ENCODE measurements at regions not wholly inside any gene's neighbourhood (a gene's known extent, or its start where the extent isn't known, plus 50 kb on each side); places are given as distances from the start of the nearest gene placed in this dataset.
A peak's percentile ranks its signal among the peaks of the same experiment; 100 is the strongest.

GRCh38 chr6:22906091-22906549, 336.8 kb downstream of the HDGFL1 start:
- Histone ChIP-seq H3K9ac (replicated peaks; ENCODE audit: extremely low read depth, insufficient read depth, low read length) (no peak overlapping the region), H3K9me3 (replicated peaks; ENCODE audit: control insufficient read depth, insufficient read depth, low read length) (no peaks in the 10 kb centered on the region), H3K4me1 (ENCODE audit: control insufficient read depth, extremely low read depth, insufficient read depth, low read length) (no peaks in the 10 kb centered on the region), H2AFZ (ENCODE audit: low read depth, low read length) (peak overlapping the region; percentile 58), H3K27ac (ENCODE audit: insufficient read depth, low read depth, low read length) (peak overlapping the region; percentile 3), H4K20me1 (replicated peaks; ENCODE audit: control insufficient read depth, extremely low read depth, insufficient read depth, low read length) (no peaks in the 10 kb centered on the region), H3K79me2 (ENCODE audit: control insufficient read depth, insufficient read depth, low read length) (no peaks in the 10 kb centered on the region), H3K27me3 (ENCODE audit: control insufficient read depth in 2 of 2, insufficient read depth in 2 of 2, low read length in 2 of 2) (no peaks in the 10 kb centered on the region), H3K9me1 (replicated peaks; ENCODE audit: control insufficient read depth, extremely low read depth, insufficient read depth, low read length) (no peaks in the 10 kb centered on the region), H3K36me3 (ENCODE audit: control insufficient read depth in 2 of 2, extremely low read depth in 1 of 2, insufficient read depth in 2 of 2, low read length in 2 of 2) (no peaks in the 10 kb centered on the region), H3K4me3 (replicated peaks in 1 of 3; ENCODE audit: insufficient read depth in 1 of 3, low read depth in 1 of 3, low read length in 3 of 3) (no peak overlapping the region), H3K4me2 (ENCODE audit: insufficient read depth, low read length) (no peak overlapping the region)
- intact Hi-C loops (cut with micrococcal nuclease) = loop anchor here (1.0 to 5.0 kb wide), 2 partner anchors 78 to 1304 kb away; no protein-coding TSS in a partner anchor
- no TSS peak for BruUV-seq (replicated peaks)
- ChIA-PET CTCF (interaction anchor here (0.6 to 1.9 kb wide), 16 partner anchors 10 to 1313 kb away, joined by 3 to 16 read pairs (median 4); partner anchors contain the start of gene SOX4), POLR2A (interaction anchor here (1.0 kb wide), 1 partner anchor 15 kb away, joined by 4 read pairs; no protein-coding TSS in a partner anchor)
- peak; percentile 34 to 35 for TF ChIP-seq CTCF (IDR thresholded peaks at IDR 0.05; ENCODE audit: extremely low read depth in 1 of 2, insufficient read depth in 1 of 2, low read depth in 1 of 2, low read length in 2 of 2)
- TF ChIP-seq POLR2AphosphoS5 (IDR thresholded peaks at IDR 0.05; ENCODE audit: insufficient read depth, low read depth, low read length) = no peak
- TF ChIP-seq MYC (IDR thresholded peaks at IDR 0.05; ENCODE audit: low read depth, low read length) = no peak
- no peak for TF ChIP-seq EZH2 (IDR thresholded peaks at IDR 0.05; ENCODE audit: borderline replicate concordance, low read depth, low read length, severe bottlenecking)
- DNase-seq (ENCODE audit: low read depth, low spot score) = peak; percentile 56
- FAIRE-seq = peak; percentile 42
- dilution Hi-C loops (cut with MboI; ENCODE audit: extremely low pct_ligation_motif_present, low sequenced_read_pairs) = no loop called here

GRCh38 chr6:22907085-22907484, 337.7 kb downstream of the HDGFL1 start:
- Histone ChIP-seq H3K27me3 (ENCODE audit: control insufficient read depth in 2 of 2, insufficient read depth in 2 of 2, low read length in 2 of 2) (no peaks in the 10 kb centered on the region), H3K9ac (replicated peaks; ENCODE audit: extremely low read depth, insufficient read depth, low read length) (no peak overlapping the region), H3K4me2 (ENCODE audit: insufficient read depth, low read length) (no peak overlapping the region), H2AFZ (ENCODE audit: low read depth, low read length) (no peak overlapping the region), H3K9me1 (replicated peaks; ENCODE audit: control insufficient read depth, extremely low read depth, insufficient read depth, low read length) (no peaks in the 10 kb centered on the region), H3K9me3 (replicated peaks; ENCODE audit: control insufficient read depth, insufficient read depth, low read length) (no peaks in the 10 kb centered on the region), H3K4me1 (ENCODE audit: control insufficient read depth, extremely low read depth, insufficient read depth, low read length) (no peaks in the 10 kb centered on the region), H3K4me3 (replicated peaks in 1 of 3; ENCODE audit: insufficient read depth in 1 of 3, low read depth in 1 of 3, low read length in 3 of 3) (no peak overlapping the region), H3K79me2 (ENCODE audit: control insufficient read depth, insufficient read depth, low read length) (no peaks in the 10 kb centered on the region), H4K20me1 (replicated peaks; ENCODE audit: control insufficient read depth, extremely low read depth, insufficient read depth, low read length) (no peaks in the 10 kb centered on the region), H3K27ac (ENCODE audit: insufficient read depth, low read depth, low read length) (no peak overlapping the region), H3K36me3 (ENCODE audit: control insufficient read depth in 2 of 2, extremely low read depth in 1 of 2, insufficient read depth in 2 of 2, low read length in 2 of 2) (no peaks in the 10 kb centered on the region)
- FAIRE-seq = no peak
- dilution Hi-C loops (cut with MboI; ENCODE audit: extremely low pct_ligation_motif_present, low sequenced_read_pairs) (no loop called here), intact Hi-C loops (cut with micrococcal nuclease) (loop anchor here (5.0 kb wide), 1 partner anchor 1305 kb away; no protein-coding TSS in a partner anchor)
- ChIA-PET POLR2A (no interaction called here), CTCF (interaction anchor here (0.8 to 1.9 kb wide), 12 partner anchors 11 to 1314 kb away, joined by 3 to 16 read pairs (median 4); partner anchors contain the start of gene SOX4)
- TF ChIP-seq MAX (IDR thresholded peaks at IDR 0.05; ENCODE audit: insufficient read depth, insufficient read length) = no peak
- TF ChIP-seq EZH2 (IDR thresholded peaks at IDR 0.05; ENCODE audit: borderline replicate concordance, low read depth, low read length, severe bottlenecking) = no peak
- no peak for TF ChIP-seq POLR2AphosphoS5 (IDR thresholded peaks at IDR 0.05; ENCODE audit: insufficient read depth, low read depth, low read length)
- no peak for TF ChIP-seq CTCF (IDR thresholded peaks at IDR 0.05; ENCODE audit: extremely low read depth in 1 of 2, insufficient read depth in 1 of 2, low read depth in 1 of 2, low read length in 2 of 2)
- TF ChIP-seq JUN (IDR thresholded peaks at IDR 0.05; ENCODE audit: borderline replicate concordance, insufficient read depth, insufficient read length, low read depth) = no peak
- TF ChIP-seq POLR2A (IDR thresholded peaks at IDR 0.05; ENCODE audit: low read depth, low read length) = no peak
- no peak for TF ChIP-seq GATA2 (IDR thresholded peaks at IDR 0.05; ENCODE audit: insufficient read depth, insufficient read length, low read depth, low read length)
- no peak for TF ChIP-seq MYC (IDR thresholded peaks at IDR 0.05; ENCODE audit: low read depth, low read length)
- no peak for TF ChIP-seq FOS (IDR thresholded peaks at IDR 0.05; ENCODE audit: borderline replicate concordance, insufficient read depth, low read length)
- no peak for DNase-seq (ENCODE audit: low read depth, low spot score)
- BruUV-seq (replicated peaks) = no TSS peak
